HG03139 (cell line): ENCODE measurements at regions not wholly inside any gene's neighbourhood (a gene's known extent, or its start where the extent isn't known, plus 50 kb on each side); places are given as distances from the start of the nearest gene placed in this dataset.
A peak's percentile ranks its signal among the peaks of the same experiment; 100 is the strongest.

ENCODE experiments used
- ATAC-seq: cut with Tn5 transposase; IDR thresholded peaks from one replicate; pipeline ENCODE4 v1.9.1; 2021; ENCODE audit not compliant: unreplicated experiment

DNA sequence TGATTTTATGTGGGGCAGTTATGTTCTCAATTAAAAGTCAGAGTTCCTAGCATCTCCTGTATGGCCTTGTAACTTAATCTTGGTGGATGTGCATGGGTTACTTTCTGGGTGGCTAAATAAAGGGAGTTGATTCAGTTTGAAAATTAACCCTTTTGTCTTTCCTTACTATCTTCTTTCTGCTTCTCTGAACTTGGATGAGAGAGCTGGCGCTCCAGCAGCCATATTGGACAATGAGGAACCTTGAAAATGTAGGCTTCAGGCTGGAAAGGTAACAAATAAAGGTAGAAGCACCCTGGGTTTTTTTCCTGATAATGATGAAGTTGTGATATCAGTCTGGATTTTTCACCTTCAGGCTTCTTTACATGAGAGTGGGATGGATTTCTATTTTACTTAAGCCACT, 714.1 kb upstream of the TMEM132C start:
- no peak for ATAC-seq

DNA sequence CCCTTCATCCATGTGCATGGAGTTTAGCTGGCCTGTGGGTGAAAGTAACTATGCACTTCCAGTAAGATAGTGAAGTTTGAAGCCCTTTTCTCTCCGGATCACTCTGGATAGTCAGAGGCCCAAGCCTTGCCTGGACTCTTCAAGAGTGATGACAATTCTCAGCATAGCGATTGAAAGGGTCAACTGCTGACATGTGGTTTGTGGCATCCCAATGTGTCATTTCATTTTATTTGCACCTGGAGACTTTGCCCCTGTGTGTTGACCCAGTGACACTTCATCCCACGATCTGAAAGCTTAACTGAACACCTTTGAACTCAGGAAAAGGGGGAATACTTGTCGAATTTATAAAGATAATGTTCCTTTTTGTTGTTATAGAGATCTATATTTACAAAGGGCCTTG, 711.9 kb upstream of the TMEM132C start:
- ATAC-seq = no peak

DNA sequence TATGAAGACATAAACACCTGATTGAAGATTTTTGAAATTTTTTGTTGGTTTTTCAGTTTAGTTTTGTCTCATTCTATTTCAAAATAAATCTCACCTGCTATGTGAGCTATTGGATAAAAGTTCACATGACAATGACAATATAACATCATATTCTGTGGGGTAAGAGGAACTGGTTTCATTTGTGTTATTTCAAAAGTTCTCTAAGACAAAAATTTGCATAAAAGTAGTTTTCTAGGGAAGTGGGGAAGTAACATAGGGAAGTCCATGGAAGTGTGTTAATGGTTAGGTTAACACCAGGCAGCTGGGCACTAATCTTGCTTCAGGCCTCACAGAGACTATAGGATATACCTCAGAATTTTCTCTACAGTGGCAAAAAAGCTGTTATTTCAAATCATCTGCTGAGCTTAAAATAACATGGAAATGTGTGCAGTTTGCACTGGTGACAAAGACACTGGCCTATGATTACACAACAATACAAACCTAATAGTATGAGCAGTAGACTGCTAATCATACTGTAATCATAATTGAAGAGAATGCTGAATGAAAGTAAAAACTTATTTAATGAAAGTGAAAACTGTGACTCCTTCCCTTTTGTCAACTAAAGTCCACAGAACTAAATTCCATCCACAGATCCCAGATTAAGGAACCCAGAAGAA, 710.6 kb upstream of the TMEM132C start:
- ATAC-seq = no peak

DNA sequence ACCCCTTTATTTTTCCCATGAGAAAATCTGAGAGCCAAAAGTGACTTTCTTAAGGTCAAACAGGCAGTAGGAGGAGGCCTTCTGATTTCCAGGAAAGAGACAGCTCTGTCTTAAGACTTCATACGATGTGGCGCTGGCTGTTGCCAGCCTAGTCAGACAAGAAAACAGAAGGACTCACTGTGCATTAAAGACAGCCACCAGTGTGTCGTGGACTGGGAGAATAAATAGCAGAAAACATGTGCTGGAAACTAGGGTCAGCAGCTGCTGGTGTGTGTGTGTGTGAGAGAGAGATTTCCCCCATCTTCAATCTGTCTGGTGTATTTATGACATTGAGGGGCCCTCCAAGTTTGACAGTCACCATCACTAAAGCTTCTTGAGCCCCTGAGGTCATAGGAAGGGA, 708.6 kb upstream of the TMEM132C start:
- ATAC-seq = no peak

DNA sequence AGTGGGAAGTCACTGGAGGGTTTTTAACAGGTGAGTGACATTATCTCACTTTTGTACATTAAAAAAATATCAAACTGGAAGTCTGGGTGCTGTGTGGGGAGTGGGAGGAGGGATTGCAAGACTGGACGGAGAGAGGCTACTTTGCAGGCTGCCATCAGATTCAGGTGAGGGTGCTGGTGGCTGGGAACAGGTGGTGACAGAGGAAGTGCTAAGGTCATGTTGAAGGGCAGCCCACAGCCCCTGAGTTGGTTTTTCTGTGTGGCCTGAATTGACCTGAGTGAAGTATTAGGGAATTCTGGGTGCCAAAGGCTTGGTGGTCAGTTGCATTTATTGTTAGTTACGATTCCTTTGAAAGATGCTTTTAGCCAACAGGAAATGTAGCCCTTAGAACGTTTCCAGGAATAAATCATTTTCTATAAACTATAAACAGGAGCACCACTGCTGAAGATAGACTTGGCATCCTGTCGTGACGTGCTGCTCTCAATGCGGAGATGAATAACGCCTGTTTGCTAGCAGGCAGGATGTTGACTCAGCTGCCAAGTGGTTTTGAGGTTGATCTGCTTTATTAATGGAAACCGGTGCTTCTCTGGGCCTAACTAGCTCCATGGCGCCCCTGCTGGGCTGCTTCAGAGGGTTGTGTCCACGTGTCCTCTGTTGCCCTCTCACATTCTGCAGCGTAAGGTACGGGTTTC, 707.5 kb upstream of the TMEM132C start:
- peak; percentile 75 for ATAC-seq

DNA sequence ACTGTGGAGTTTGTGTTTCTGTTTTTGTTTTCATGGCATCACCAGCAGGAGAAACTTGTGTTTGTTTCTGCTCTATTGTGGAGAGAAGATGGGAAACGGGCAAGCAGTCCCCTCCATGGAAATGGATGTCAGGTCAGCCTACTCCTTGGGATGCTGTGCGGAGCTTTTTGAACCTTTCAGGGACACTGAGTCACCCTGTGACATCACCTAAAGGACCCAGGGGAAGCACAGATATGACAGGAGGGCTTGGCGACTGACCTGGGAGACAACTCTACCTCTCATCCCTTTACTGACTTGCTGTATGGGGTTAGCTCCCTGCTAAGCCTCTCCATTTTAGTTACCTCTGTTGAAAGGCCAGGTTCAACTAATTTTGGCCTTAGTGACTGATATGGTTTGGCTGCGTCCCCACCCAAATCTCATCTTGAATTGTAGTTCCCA, 706.9 kb upstream of the TMEM132C start:
- ATAC-seq = no peak

DNA sequence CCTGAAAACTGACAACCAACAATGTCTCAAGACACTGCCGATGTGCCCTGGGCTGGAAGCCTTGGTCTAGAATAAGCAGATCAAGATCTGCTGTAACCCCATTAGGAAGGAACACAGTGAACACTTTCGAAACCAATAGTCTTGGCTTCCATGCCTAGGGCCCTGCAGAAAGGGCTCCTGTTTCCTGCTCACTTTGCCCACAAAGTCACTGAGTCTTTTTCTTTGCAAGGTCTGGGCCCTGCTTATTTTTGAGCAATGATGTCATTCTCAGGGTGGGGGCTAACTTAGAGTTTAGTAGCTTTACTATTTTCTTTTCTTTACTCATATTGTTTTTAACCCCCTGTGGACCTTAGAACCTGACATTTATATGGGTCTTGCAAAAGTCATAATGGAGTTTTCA, 704.2 kb upstream of the TMEM132C start:
- no peak for ATAC-seq

DNA sequence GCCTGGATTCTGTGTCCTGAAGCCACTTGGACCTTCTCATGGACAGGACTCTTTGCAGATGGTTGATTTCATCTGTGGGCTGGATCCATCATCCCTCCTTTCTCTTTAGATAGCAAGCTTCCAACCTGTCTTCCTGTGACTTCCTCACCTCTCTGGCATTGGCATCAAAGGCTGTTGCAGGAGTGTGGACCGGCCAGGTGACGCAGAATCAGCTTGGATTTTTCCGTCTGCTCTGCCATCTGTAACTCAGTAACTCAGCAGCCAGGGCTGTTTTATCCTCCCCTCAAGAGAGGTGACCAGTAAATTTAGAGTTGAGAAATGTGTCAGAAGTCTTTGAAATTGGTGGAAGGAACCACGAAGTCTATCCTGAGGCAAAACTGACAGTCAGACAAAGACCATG, 701.7 kb upstream of the TMEM132C start:
- no peak for ATAC-seq

DNA sequence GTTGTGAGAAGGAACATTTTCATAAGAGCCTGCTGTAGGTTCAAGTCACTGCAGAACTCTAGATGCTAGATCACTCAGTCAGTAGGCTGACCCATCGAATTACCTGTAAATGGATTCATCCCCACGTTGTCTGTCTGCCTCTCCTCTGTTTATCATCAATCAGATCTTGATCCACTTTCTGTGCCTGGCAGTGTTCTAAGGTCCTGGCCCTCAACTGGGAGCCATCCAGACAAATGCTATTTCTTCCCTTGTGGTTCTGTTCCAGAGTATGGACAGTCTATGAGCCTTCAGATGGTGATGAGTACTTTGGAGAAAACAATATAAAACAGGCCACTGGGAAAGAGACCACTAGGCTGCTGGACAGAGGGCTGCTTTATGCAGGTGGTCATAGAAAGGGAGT, 699.4 kb upstream of the TMEM132C start:
- ATAC-seq = no peak

DNA sequence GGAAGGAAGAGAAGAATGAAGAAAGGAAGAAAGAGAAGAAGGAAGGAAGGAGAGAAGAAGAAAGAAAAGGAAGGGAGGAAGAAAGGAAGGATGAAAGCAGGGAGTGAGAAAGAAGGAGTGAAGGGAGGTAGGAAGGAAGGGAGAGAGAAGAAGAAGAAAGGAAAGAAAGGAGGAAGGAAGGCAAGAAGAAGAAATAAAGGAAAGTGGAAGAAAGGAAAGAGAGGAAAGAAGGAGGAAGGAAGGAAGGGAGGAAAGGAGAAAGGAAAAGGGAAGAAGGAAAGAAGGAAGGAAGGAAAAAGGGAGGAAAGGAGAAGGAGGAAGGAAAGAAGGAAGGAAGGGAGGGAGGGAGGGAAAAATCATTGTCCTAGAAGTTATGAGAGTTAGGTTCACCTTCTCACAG, 696.6 kb upstream of the TMEM132C start:
- ATAC-seq = no peak

DNA sequence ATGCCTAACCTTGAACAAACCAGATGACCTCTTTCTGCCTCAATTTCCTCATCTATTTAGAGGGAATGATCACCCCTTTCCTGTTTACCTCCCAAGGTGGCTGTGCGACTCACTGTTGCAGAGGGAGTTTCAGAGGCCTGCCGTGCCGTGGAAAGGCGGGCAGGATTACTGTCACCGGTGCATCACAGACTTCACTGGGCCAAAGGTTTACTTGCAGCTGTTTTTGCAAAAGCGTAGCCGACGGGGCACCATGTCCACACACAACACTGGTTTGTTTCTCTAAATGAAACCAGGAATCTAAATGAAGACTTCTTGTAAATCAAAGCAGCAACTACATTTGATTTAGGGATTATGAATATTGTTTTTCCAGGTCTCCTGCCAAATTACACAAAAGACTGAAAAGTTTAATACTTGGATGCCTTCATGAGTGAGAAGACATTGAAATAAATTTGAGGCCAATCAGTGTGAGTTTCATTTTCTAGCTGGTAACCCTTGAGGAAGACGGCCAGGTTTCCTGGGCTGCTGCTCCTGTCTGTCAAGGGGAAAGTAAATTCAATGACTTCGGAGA, 696.1 kb upstream of the TMEM132C start:
- no peak for ATAC-seq

DNA sequence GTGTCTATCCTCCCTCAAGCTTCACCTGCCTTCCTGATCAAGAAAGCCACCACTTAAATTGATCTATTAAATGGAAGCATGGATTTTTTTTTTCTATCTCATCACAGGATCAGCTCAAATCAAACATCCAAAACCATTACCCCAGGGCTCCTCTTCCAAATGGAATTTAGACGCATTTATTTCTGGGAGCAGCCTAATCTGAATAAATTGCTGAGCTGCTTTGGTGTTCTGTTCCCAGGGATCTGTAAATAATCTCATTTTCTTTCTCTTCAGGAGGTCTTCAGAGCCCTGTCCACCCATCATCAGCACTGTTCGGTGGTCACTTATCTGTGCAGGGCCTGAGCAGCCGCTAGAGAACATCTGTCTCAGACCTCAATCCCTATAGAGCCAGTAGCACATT, 695.4 kb upstream of the TMEM132C start:
- ATAC-seq = no peak

DNA sequence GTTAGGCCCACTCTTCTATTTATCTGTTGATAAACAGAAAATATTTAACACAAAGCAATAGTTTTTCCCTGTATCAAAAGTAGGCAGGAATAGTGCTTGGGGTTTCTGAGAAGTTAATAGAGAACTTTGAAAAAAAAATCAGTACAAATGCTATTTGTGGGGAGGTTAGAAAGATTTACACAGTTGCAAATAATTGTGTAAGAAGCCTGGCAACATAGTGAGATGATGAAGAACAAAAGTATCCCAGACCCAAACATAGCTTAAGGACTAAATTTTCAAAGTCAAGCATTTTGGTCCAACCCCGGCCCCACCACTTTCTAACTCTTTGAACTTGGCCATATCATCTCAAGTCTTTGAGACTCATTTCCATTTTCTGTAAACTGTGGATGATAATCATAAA, 687.5 kb upstream of the TMEM132C start:
- ATAC-seq = no peak

DNA sequence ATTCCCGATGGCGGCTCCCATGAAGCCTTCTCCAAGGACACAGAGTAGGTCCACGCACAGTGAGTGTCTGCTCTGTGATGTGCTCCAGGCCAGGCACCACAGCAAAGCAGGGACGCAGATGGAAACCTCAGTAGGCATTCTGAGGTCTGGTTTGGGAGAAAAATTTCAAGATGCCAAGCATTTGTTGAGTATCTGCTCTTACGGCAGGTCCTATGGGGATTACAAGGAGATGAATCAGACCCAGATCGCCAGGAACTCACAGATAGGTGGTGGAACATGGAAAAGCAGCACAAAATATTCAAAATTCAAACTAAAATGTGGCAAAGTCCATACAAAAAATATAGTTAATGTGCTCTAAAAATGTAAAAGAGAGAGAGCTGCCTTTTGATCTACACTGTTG, 684.9 kb upstream of the TMEM132C start:
- no peak for ATAC-seq

DNA sequence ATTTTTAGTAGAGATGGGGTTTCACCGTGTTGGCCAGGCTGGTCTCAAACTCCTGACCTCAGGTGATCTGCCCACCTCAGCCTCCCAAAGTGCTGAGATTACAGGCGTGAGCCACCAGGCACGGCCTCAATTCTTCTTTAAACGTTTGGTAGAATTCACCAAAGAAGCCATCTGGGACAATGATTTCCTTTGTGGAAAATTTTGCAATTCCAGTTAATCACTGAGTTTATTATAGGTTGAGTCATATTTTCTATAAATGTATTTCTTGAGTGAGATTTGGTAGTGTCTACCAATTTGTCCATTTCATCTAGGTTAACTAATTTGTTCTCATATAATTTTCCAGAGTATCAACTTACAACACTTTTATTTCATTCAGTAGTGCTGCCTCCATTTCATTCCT, 683.9 kb upstream of the TMEM132C start:
- no peak for ATAC-seq

DNA sequence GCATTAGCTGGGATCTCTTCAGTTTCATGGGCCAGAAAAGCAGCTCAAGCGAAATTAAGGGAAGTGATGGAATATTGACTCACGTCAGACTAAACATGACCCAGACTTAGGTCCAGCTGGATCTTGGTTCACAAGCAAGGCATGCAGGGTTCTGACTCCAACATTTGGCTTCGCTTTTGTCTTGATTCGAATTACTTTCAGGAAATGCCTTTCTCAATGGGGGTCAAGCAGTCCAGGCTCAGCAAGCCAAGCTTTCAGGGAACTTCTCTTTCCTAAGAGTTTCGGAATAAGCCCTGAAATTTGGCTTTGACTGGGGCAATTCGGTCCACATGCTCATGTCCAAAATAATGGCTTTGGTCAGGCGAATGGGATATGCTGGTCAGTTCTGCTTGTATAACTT, 678.7 kb upstream of the TMEM132C start:
- ATAC-seq = no peak

DNA sequence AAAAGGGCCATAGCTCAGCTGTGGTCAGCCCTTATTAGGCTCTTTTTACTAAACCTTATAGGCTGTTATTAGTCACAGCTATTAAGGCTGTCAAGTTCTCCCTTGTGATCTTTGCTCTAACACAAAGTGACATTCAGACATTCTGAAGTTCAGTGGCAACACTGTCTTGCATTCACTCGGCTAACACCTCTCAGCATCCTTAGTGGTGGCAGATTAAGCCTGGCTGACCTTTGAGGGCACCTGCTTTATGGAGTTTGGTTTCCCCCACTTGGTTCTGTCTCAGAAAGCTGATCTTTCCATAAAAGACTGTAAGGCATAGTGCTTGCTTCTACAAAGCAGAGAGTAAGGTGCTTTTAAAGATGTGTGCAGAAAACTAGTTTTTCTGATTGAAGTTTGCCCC, 677.4 kb upstream of the TMEM132C start:
- ATAC-seq = no peak

DNA sequence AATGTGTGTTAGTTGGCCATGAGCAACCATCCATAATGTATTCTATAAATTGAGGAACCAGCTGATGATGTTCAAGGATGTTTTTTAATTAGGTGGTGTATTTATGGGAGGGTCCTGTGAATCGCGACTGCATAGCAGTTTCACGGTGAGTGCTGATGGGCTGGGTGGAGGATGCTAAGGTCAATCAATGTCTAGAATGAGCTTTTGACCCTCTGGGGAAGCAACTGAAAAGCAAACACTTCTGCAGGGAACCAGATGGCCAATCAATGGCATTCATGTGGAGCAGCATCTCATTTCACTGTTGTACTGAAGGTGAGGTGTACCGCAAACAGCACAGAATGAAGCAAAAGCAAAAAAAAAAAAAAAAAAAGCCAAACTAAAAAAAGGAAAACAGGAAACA, 676.1 kb upstream of the TMEM132C start:
- ATAC-seq = no peak

DNA sequence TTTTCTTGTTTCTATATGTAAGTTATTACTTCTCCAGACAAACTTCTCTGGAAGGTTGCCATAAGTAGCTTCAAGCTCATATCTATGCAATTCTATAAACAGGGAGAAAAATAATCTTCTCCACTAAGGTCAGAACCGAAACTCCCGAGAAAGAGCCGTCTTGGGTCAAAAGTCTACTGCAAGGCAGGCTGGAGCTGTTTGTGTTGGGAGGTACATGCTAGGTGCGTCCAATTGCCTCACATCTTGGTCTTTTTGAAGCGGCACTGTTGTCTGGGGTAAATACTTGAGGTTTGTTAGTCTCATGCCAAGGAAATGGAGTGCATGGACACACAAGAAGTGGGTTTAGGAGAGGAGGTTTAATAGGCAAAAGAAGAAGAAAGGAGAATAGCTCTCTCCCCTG, 674.7 kb upstream of the TMEM132C start:
- no peak for ATAC-seq

DNA sequence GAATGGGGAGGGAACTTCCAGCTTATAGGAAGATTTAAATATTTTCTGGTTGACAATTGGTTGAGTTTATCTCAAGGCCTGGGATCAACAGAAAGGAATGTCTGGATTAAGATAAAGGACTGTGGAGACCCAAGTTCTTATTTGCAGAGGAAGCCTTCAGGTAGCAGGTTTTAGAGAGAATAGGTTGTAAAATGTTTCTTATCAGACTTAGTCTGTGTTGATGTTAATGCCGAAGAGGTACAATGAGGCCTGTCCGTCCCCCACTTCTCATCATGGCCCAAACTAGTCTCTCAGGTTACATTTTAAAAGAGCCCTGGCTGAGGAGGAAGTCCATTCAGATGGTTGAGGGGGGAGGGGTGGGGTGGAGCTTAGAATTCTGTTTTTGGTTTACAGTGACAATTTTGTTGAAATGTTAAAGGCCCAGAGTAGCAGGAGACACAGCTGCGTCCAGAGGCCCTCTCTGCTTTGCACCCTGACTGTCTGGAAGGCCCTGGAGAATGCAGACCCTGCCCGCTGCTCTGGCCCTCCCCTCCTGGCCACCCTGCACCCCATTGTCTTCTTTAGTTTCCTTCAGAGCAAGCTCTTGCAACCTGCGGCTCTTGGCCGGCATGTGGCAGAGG, 672.5 kb upstream of the TMEM132C start:
- no peak for ATAC-seq

DNA sequence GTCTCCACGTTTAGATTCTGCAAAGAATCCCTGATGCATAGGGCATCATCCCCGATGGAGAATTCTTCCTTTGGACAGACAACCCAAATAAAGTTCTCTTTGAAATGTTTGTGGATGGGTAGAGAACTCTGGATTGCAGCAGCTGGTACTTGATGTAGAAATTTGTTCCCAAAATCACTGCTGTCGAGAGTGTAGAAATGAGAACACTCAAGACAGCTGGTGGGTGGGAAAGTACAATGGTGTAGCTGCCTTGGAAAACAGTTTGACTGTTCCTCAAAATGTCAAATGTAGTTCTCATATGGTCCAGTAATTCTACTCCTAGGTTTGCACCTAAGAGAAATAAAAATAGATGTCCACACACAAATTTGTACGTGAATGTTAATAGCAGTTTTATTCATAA, 671.5 kb upstream of the TMEM132C start:
- ATAC-seq = no peak

DNA sequence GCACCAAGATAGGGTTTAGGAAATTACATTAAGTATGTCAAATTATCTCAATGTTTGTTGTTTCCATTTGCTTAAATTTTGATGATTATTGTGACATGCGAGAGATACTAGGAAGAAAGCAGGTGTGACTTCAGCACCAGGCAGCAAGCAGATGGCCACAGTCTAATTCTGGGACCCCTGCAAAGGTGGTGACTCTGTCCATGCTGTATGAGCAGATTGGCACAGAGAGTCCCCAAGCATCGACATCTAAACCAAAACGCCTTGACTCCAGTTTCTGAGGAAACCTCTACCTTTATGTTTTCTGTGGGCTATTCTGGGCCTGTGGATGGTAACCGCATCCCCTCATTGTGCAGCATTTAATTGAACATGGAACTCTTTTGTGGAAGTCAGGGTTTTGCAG, 670.1 kb upstream of the TMEM132C start:
- no peak for ATAC-seq
